ENCODE measurements at regions not wholly inside any gene's neighbourhood (a gene's known extent, or its start where the extent isn't known, plus 50 kb on each side); places are given as distances from the start of the nearest gene placed in this dataset.

- Mint-ChIP-seq H3K27ac (peak overlapping the region; percentile 34), H3K4me1 (ENCODE audit: low read depth) (peaks cover 7% of the 10 kb centered on the region), H3K27me3 (peaks cover 60% of the 10 kb centered on the region), H3K4me3 (peak overlapping the region; percentile 2), H3K36me3 (ENCODE audit: low read depth) (no peaks in the 10 kb centered on the region), H3K9me3 (peaks cover 19% of the 10 kb centered on the region)
Observed at GRCh38 chr10:113991091-113991860, 52.4 kb upstream of the ADRB1 start.

GRCh38 chr10:113992471-113993011 lies 51.1 kb upstream of the ADRB1 start:
- peaks cover 59% of the 10 kb centered on the region for H3K27me3 Mint-ChIP-seq
- H3K36me3 Mint-ChIP-seq (ENCODE audit: low read depth) = no peaks in the 10 kb centered on the region
- peaks cover 8% of the 10 kb centered on the region for H3K9me3 Mint-ChIP-seq
- H3K27ac Mint-ChIP-seq = no peak overlapping the region
- peaks cover 7% of the 10 kb centered on the region for H3K4me1 Mint-ChIP-seq (ENCODE audit: low read depth)
- no peak overlapping the region for H3K4me3 Mint-ChIP-seq

- Mint-ChIP-seq H3K4me1 (ENCODE audit: low read depth) (peaks cover 7% of the 10 kb centered on the region), H3K27ac (no peak overlapping the region)
Observed at GRCh38 chr10:113993489-113993991, 50.1 kb upstream of the ADRB1 start.

More at GRCh38 chr10:113993489-113993991, 50.1 kb upstream of the ADRB1 start:
- Mint-ChIP-seq H3K4me3 (no peak overlapping the region), H3K9me3 (no peaks in the 10 kb centered on the region), H3K36me3 (ENCODE audit: low read depth) (no peaks in the 10 kb centered on the region), H3K27me3 (peaks cover 50% of the 10 kb centered on the region)

Data from stimulated activated naive CD8-positive, alpha-beta T cell treated with anti-CD3 and anti-CD28 coated beads, Interleukin-15, Interleukin-2, amounts not matched to agents 100 ng/mL and 50 ng/mL, for 24 hours (primary cell).